B cell (primary cell): ENCODE measurements at regions not wholly inside any gene's neighbourhood (a gene's known extent, or its start where the extent isn't known, plus 50 kb on each side); places are given as distances from the start of the nearest gene placed in this dataset.

Experiments used
- ATAC-seq: fragments of 200-7000 bp; cut with Tn5 transposase; one replicate; pipeline ENCODE4 v1.10.0; 2021; ENCODE audit warnings: low read depth, mild to moderate bottlenecking, moderate number of reproducible peaks, moderate library complexity
- CTCF ChIA-PET: fragments of 350-600 bp; sonication (Branson Sonifier 250); formaldehyde crosslinking; loops from one replicate; lab custom pipeline; 2021; ENCODE audit warnings: antibody characterized with exemption, inconsistent platforms; lab: Charles Lee
- POLR2A ChIA-PET: fragments of 350-600 bp; sonication (Branson Sonifier 250); formaldehyde crosslinking; loops from one replicate; lab custom pipeline; 2021; ENCODE audit warnings: antibody characterized with exemption; lab: Charles Lee
- DNase-seq: peaks from one replicate; pipeline ENCODE4 v3.0.0; 2013
- H2AFZ ChIP-seq: 2 replicates; pipeline ENCODE4 v1.6.1; 2012; ENCODE audit warnings: mild to moderate bottlenecking, low read depth, low read length; ENCODE audit not compliant: insufficient read depth, poor library complexity, severe bottlenecking
- H3K27ac ChIP-seq, 2 donors: 1 replicate in 1 of 2; 2 replicates in 1 of 2; pipeline ENCODE4 v1.5.1; 2012 to 2013; ENCODE audit warnings: low read length in 2 of 2, mild to moderate bottlenecking in 2 of 2, moderate library complexity in 1 of 2
- H3K27me3 ChIP-seq, 4 experiments: fragments of 200-600 bp in 1 of 4; sonication (generic) in 1 of 4; replicated peaks in 1 of 4; 1 replicate in 2 of 4; 2 replicates in 2 of 4; pipeline versions ENCODE4 v1.6.1 to v1.7.0; 2013 to 2016; ENCODE audit warnings: low read length in 3 of 4, mild to moderate bottlenecking in 2 of 4, mixed read lengths in 1 of 4, moderate library complexity in 1 of 4; ENCODE audit not compliant: insufficient read depth in 4 of 4, control insufficient read depth in 3 of 4; ENCODE audit errors: control extremely low read depth in 1 of 4
- H3K36me3 ChIP-seq, 2 experiments: replicated peaks in 1 of 2; 1 replicate in 1 of 2; 2 replicates in 1 of 2; pipeline versions ENCODE4 v1.6.1 to v1.7.1; 2013; ENCODE audit warnings: low read length in 1 of 2; ENCODE audit not compliant: insufficient read depth in 2 of 2, control insufficient read depth in 1 of 2; ENCODE audit errors: control extremely low read depth in 1 of 2, extremely low read depth in 1 of 2
- H3K4me1 ChIP-seq, 2 donors: fragments of 200-600 bp in 1 of 2; sonication (generic) in 1 of 2; 1 replicate in 1 of 2; 2 replicates in 1 of 2; pipeline versions ENCODE4 v1.5.1 to v1.6.1; 2013 to 2017; ENCODE audit warnings: low read length in 2 of 2; ENCODE audit not compliant: control insufficient read depth in 2 of 2, insufficient read depth in 2 of 2
- H3K4me2 ChIP-seq: replicated peaks from 2 replicates; pipeline ENCODE3; 2012; ENCODE audit warnings: mild to moderate bottlenecking, low read depth, low read length; ENCODE audit not compliant: poor library complexity, severe bottlenecking
- H3K4me3 ChIP-seq, 5 experiments: fragments of 200-600 bp in 1 of 5; sonication (generic) in 1 of 5; 1 replicate in 3 of 5; 2 replicates in 2 of 5; pipeline versions ENCODE4 v1.5.1 to v1.7.0; 2011 to 2016; ENCODE audit warnings: low read length in 4 of 5, mild to moderate bottlenecking in 4 of 5, low read depth in 2 of 5, control low read depth in 1 of 5, moderate library complexity in 1 of 5; ENCODE audit not compliant: insufficient read depth in 1 of 5; ENCODE audit errors: control extremely low read depth in 1 of 5, extremely low read depth in 1 of 5
- H3K79me2 ChIP-seq: fragments of 200-600 bp; sonication (generic); one replicate; pipeline ENCODE4 v1.6.0; 2016; ENCODE audit warnings: low read length; ENCODE audit not compliant: control insufficient read depth, insufficient read depth
- H3K9ac ChIP-seq: fragments of 200-600 bp; sonication (generic); 2 replicates; pipeline ENCODE4 v1.6.1; 2017; ENCODE audit warnings: mild to moderate bottlenecking, low read length, moderate library complexity
- H3K9me3 ChIP-seq, 3 donors: one replicate each; pipeline versions ENCODE4 v1.6.1 to v1.7.1; 2013; ENCODE audit warnings: low read length in 2 of 3; ENCODE audit not compliant: control insufficient read depth in 2 of 3, insufficient read depth in 1 of 3; ENCODE audit errors: control extremely low read depth in 1 of 3
- H4K20me1 ChIP-seq: 2 replicates; pipeline ENCODE4 v1.6.0; 2012; ENCODE audit warnings: mild to moderate bottlenecking, low read length; ENCODE audit not compliant: insufficient read depth, control insufficient read depth, poor library complexity, severe bottlenecking
- H3K27ac Mint-ChIP-seq: one replicate; pipeline ENCODE4 v1.8.0; 2021; ENCODE audit warnings: mixed read lengths
- H3K27me3 Mint-ChIP-seq: one replicate; pipeline ENCODE4 v1.8.0; 2021; ENCODE audit warnings: mixed read lengths
- H3K4me1 Mint-ChIP-seq: one replicate; pipeline ENCODE4 v1.8.0; 2021; ENCODE audit warnings: mixed read lengths
- H3K4me3 Mint-ChIP-seq: one replicate; pipeline ENCODE4 v1.8.0; 2021; ENCODE audit warnings: mixed read lengths
- H3K9me3 Mint-ChIP-seq: one replicate; pipeline ENCODE4 v1.8.0; 2022; ENCODE audit warnings: mixed read lengths; ENCODE audit not compliant: insufficient read depth
- EZH2 ChIP-seq: IDR thresholded peaks from 2 replicates; pipeline ENCODE4 v1.6.1; 2012; ENCODE audit warnings: borderline replicate concordance, low read depth, mild to moderate bottlenecking, moderate library complexity, low read length; ENCODE audit not compliant: insufficient read depth, poor library complexity, severe bottlenecking
- WGBS: methylation state at CpG from one replicate; pipeline ENCODE4 v1.1.5; 2013; ENCODE audit warnings: missing lambda C conversion rate; ENCODE audit not compliant: insufficient coverage; 5-methylcytosine and 5-hydroxymethylcytosine counted together
- intact Hi-C: fragments of 100-400 bp; cut with micrococcal nuclease; formaldehyde crosslinking; loops from one replicate; pipeline ENCODE4 v1.10.0; 2022
- TF ChIP-seq, protein P1 (sequence below): fragments of 200-600 bp; IDR thresholded peaks from one replicate; pipeline ENCODE4 v1.8.0; 2022; ENCODE audit warnings: antibody characterized with exemption, mild to moderate bottlenecking

DNA sequence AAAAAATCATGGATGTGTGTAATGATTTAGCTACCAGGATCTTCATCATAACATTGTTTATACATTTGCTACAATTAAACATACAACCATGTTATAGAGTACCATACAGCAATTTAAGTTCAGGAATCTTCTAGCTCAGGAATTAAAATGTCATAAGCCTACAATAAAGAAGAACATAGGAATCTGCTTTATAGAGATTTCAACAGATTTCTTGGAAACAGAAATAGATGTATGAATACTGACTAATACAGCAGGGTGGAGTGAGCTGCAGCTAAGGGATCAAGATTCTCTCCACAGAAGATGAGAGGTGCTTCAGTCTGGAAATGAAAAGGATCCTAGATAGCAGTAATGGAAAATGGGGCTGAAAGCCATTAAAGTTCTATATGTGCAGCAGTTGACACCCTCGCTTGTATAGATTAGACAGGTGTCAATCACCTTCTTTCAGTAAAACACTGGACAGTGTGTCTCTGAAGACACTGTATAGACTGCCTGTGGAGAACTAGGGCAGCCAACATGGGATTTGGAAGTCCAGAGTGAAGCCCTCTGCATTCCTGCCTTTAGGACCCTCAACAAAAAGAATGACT, 73.9 kb downstream of the DNTTIP2 start:
- peaks cover 6% of the 10 kb centered on the region for H3K9me3 Mint-ChIP-seq
- Histone ChIP-seq H3K4me2 (no peak overlapping the region), H3K36me3 (no peaks in the 10 kb centered on the region), H3K9ac (no peak overlapping the region), H3K9me3 (peaks cover 0 to 4% (median 1%) of the 10 kb centered on the region in 3 donors), H3K79me2 (no peaks in the 10 kb centered on the region), H2AFZ (no peak overlapping the region), H3K4me1 (no peaks in the 10 kb centered on the region), H3K4me3 (no peak overlapping the region), H3K27ac (no peak overlapping the region), H3K27me3 (no peaks in the 10 kb centered on the region), H4K20me1 (no peaks in the 10 kb centered on the region)
- DNase-seq (no peak), ATAC-seq (no peak)
- ChIA-PET CTCF (interaction anchor here (3.5 to 17.3 kb wide), 2 partner anchors 9 to 176 kb away, joined by 17 to 858 read pairs; no protein-coding TSS in a partner anchor), POLR2A (interaction anchor here (0.6 kb wide), 1 partner anchor 989 kb away, joined by 4 read pairs; no protein-coding TSS in a partner anchor)
- TF ChIP-seq EZH2: no peak
- TF ChIP-seq, protein P1, sequence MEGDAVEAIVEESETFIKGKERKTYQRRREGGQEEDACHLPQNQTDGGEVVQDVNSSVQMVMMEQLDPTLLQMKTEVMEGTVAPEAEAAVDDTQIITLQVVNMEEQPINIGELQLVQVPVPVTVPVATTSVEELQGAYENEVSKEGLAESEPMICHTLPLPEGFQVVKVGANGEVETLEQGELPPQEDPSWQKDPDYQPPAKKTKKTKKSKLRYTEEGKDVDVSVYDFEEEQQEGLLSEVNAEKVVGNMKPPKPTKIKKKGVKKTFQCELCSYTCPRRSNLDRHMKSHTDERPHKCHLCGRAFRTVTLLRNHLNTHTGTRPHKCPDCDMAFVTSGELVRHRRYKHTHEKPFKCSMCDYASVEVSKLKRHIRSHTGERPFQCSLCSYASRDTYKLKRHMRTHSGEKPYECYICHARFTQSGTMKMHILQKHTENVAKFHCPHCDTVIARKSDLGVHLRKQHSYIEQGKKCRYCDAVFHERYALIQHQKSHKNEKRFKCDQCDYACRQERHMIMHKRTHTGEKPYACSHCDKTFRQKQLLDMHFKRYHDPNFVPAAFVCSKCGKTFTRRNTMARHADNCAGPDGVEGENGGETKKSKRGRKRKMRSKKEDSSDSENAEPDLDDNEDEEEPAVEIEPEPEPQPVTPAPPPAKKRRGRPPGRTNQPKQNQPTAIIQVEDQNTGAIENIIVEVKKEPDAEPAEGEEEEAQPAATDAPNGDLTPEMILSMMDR: no peak
- intact Hi-C loops: no loop called here
- no peak overlapping the region for H3K27ac Mint-ChIP-seq
- no peaks in the 10 kb centered on the region for H3K4me1 Mint-ChIP-seq
- no peaks in the 10 kb centered on the region for H3K27me3 Mint-ChIP-seq
- H3K4me3 Mint-ChIP-seq: no peak overlapping the region
- 100% methylated on average over 1 of the region's 1 CpG for WGBS

DNA sequence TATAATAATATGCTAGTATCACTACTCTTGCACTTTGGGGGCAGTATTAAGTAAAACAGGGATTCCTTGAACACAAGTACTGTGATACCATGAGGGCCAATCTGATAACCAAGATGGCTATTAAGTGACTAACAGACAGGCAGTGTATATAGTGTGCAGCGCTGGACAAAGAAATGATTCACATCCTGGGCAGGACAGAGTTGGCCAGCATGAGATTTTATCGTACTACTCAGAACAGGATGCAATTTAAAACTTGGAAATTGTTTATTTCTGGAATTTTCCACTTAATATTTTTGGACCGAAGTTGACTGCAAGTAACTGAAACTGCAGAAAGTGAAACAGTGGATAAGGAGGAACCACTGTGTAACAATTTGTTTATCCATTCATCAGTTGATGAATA, 74.6 kb downstream of the DNTTIP2 start:
- Mint-ChIP-seq H3K9me3 (peaks cover 6% of the 10 kb centered on the region), H3K4me3 (no peak overlapping the region), H3K4me1 (no peaks in the 10 kb centered on the region), H3K27ac (no peak overlapping the region), H3K27me3 (no peaks in the 10 kb centered on the region)
- H3K4me1 ChIP-seq: no peaks in the 10 kb centered on the region
- H3K79me2 ChIP-seq: no peaks in the 10 kb centered on the region
- peaks cover 0 to 4% (median 1%) of the 10 kb centered on the region in 3 donors for H3K9me3 ChIP-seq
- WGBS: 100% methylated on average over 2 of the region's 3 CpGs
- H3K27me3 ChIP-seq: no peaks in the 10 kb centered on the region
- DNase-seq (no peak), ATAC-seq (no peak)
- TF ChIP-seq EZH2: no peak
- TF ChIP-seq, protein P1: no peak
- no peaks in the 10 kb centered on the region for H4K20me1 ChIP-seq
- no peak overlapping the region for H3K4me2 ChIP-seq
- CTCF ChIA-PET: interaction anchor here (3.5 to 17.3 kb wide), 2 partner anchors 9 to 175 kb away, joined by 17 to 858 read pairs; no protein-coding TSS in a partner anchor
- intact Hi-C loops: no loop called here
- H3K27ac ChIP-seq: no peak overlapping the region
- H3K36me3 ChIP-seq: no peaks in the 10 kb centered on the region
- POLR2A ChIA-PET: no interaction called here
- no peak overlapping the region for H2AFZ ChIP-seq
- no peak overlapping the region for H3K4me3 ChIP-seq
- H3K9ac ChIP-seq: no peak overlapping the region
